GM21390 (cell line): ENCODE measurements at regions not wholly inside any gene's neighbourhood (a gene's known extent, or its start where the extent isn't known, plus 50 kb on each side); places are given as distances from the start of the nearest gene placed in this dataset.

ENCODE experiments used
- ATAC-seq: cut with Tn5 transposase; IDR thresholded peaks from one replicate; pipeline ENCODE4 v1.9.1; 2021; ENCODE audit not compliant: unreplicated experiment

- ATAC-seq: no peak
Observed at GRCh38 chr13:21956666-21957065, 285.8 kb downstream of the FGF9 start.

- ATAC-seq: no peak
Observed at GRCh38 chr13:21957833-21958232, 287.0 kb downstream of the FGF9 start.

GRCh38 chr13:21960108-21960507 is 289.2 kb downstream of the FGF9 start:
- no peak for ATAC-seq

DNA sequence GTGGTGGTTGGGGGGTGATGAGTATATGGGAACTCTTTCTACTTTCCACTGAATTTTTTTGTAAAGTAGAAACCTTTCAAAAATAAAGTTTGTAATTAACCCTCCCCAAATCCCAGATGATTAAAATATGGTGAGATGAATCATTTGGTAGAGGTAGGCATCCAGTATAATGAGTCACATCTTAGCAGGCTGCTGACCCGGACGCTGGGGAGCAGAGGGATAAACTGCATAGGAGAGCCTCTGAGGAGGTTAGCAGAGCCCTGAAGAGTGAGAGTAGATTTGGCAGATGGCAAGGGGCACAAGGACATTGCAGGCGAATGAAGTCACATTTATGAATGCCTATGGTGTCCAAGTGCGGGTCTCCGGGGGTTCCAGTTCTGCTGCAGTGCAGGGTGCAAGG is 293.8 kb downstream of the FGF9 start:
- no peak for ATAC-seq

DNA sequence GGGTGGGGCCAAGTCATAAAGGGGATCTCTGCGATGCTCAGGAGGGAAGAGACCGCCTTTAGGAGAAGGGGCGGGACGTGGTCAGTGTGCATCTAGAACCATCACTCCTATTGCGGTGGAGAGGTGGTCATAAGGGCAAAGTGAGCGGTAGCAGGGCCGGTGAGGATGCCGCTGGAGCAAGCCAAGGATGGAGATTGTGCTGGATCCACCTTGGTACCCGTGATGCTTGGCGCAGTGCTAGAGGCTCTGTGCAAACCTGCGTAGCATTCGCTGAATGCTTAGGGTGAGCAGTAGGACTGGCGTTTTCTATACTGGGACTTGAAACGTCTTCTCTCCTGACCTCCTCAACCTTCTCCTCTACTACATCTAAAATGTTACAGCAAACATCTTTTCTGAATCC is 294.2 kb downstream of the FGF9 start:
- no peak for ATAC-seq

DNA sequence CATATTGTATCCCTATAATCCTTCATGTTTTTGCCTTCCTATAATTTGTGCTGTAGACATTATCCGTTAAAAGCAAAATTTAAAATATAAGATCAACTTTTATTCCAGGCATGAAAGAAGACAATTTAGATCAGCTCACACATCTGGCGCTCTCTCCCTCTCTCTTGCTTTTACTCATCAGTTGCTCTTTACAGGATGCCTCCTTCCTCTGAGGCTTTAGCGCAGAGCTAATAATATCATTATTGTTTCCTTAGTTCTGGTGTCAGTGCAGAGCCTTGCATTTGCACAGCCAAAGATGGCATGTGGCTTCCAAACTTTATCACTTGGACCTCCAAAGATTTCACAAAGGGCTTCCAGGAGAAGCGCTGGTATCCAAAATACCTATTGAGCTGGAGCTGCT is 295.1 kb downstream of the FGF9 start:
- ATAC-seq: no peak

DNA sequence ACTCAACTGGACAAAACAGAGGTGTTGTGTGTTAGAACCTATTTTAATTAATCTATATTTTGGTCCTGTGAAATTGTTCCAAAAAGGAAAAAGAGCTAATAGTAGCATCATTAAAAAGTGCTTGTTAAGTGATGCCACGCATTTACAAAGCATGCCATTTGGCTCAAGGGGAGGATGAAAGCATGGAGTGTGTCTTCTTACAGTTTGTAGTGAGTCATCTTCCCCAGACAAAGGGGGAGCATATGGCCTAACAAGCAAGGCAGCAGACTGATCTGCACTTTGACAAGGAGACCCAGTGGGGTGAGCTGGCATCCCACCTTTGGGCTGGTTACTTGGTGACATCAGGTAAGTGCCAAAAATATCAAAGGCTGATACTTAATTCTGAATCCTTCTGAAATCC is 297.0 kb downstream of the FGF9 start:
- no peak for ATAC-seq

DNA sequence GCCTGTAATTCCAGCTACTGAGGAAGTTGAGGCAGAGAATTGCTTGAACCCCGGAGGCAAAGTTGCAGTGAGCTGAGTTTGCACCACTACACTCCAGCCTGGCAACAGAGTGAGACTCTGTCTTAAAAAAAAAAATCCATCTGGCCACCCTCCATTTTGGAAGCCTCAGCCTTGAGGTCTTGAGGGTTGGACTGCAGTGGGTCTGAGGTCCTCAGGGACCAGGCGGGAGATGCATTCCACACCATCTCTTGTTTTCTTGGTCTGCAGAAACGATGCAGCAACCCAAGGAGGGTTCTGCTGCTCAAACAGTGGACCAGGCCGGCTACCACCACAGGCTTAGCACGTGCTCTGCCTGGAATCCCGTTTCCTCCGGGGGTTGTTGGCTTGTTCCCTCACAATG is 299.3 kb downstream of the FGF9 start:
- no peak for ATAC-seq

DNA sequence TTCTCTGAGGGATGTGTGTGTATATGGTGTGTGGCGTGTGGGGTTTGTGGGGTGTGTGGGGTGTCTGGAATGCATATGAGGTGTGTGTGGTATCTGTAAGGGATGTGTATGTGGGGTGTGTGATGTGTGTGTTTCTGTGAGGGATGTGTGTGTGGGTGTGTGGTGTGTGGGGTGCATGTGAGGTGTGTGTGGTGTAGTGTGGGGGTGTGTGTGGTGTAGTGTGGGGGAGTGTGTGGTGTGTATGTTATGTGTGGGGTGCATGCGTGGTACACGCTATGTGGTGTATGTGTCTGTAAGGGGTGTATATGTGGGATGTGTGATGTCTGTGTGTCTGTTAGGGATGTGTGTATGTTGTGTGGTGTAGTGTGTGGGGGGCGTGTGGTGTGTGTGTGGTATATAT is 300.0 kb downstream of the FGF9 start:
- ATAC-seq: no peak

GRCh38 chr13:21971662-21972621 is 301.1 kb downstream of the FGF9 start:
- no peak for ATAC-seq

- no peak for ATAC-seq
Observed at GRCh38 chr13:21973437-21974125, 302.7 kb downstream of the FGF9 start.

DNA sequence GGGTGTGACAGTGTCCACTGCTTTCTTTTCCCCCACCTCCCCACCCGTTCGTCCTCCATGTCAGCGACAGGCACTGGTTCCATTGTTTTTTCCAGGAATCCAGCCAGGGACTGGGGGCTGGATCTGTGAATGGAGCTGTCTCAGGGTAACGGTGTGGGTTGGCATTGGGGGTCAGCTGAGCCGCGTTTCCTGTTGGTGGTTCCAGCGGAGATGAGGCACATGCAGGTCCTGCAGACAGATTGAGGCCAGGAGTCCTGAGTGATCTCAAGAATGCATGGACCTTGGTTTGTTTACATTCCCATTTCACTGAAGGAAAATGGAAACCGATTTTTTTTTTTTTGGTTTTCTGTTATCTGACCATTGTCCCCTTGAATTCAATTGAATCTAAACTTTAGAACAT is 303.9 kb downstream of the FGF9 start:
- ATAC-seq: no peak

DNA sequence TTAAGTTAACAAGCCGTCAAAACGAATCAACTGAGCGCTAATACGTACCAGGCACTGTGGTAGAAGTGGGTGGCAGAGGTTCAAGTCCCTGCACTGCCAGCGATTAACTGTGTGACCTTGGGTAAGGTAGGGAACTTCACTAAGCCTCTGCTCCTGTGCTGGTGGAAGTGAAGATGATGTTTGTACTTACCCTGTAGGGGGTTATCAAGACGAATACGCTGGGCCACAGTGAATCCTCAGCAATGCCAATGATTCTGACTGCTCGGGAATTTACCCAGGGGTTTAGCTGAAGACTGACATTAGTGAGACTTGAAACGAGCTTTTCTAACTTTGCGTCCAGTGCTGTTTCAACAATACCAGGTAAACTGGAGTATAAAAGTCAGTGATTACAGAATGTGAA is 305.3 kb downstream of the FGF9 start:
- no peak for ATAC-seq

DNA sequence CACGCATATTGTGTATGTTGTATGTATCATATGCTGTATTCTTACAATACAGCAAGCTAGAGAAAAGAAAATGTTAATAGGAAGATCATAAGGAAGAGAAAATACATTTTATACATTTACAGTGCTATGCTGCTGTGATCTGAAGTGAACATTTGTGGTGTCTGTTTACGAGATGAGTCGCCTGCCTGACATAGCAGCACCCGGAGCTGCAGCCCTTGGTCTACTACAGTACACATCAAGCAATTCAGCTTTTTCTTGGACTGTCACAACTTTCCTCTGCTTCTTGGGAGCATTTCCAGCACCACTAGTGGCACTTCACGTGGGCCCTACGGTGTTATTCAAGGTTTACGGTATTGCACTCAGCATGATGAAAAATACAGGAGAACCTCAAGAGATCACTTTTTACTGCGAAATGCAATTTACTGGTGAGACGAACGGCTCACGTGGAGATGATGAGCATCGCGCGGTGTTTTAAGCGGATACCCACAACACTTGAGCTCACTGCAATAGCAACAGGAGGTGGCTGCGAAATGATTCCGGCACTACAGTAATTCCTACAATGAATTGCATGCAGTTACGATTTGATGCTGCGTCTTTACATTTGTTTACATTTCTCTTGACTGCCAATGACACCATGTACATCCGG is 308.4 kb downstream of the FGF9 start:
- no peak for ATAC-seq

DNA sequence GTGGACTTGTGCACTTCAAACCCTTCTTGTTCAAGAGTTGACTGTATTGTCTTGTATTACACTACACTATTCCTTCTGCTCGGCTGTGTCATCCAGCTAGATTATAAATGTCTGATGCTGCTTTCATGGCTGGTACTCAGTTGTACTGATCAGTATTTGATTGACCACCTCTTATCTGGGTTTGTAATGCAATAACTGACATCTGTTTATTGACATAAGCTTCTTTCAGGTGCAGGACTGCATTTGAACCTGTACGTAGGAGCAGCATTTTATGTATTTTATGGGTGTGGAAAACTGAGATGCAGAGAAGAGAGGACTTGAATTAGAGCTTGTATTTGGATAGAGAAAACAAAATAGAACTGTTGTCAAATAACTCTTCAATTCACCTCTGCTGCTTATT is 309.2 kb downstream of the FGF9 start:
- no peak for ATAC-seq

- ATAC-seq: no peak
Observed at GRCh38 chr13:21984156-21984555, 313.3 kb downstream of the FGF9 start.

GRCh38 chr13:21986602-21987001 is 315.7 kb downstream of the FGF9 start:
- no peak for ATAC-seq

- no peak for ATAC-seq
Observed at GRCh38 chr13:21987793-21988192, 316.9 kb downstream of the FGF9 start.

- no peak for ATAC-seq
Observed at GRCh38 chr13:21988624-21989023, 317.8 kb downstream of the FGF9 start.

- ATAC-seq: no peak
Observed at GRCh38 chr13:21996049-21996448, 325.2 kb downstream of the FGF9 start.

GRCh38 chr13:21997726-21998125 is 326.9 kb downstream of the FGF9 start:
- no peak for ATAC-seq
